OCI-LY1 (cell line): ENCODE measurements at regions not wholly inside any gene's neighbourhood (a gene's known extent, or its start where the extent isn't known, plus 50 kb on each side); places are given as distances from the start of the nearest gene placed in this dataset.

Experiments used
- EZH2 ChIP-seq: fragments of 200-600 bp; sonication (generic), shearing (Covaris generic); IDR thresholded peaks from 2 replicates; pipeline ENCODE4 v1.8.0; 2017; ENCODE audit warnings: borderline replicate concordance, mixed run types, mild to moderate bottlenecking, antibody characterized with exemption, low read length, moderate library complexity, mixed read lengths
- TF ChIP-seq, protein P1 (sequence below): fragments of 200-600 bp; sonication (generic), shearing (Covaris generic); IDR thresholded peaks from 2 replicates; pipeline ENCODE4 v1.5.1; 2017; ENCODE audit warnings: mild to moderate bottlenecking, antibody characterized with exemption, low read length, moderate library complexity, mixed read lengths

GRCh38 chr6:66771626-66772025, 1064.6 kb upstream of the EYS start:
- TF ChIP-seq, protein P1, sequence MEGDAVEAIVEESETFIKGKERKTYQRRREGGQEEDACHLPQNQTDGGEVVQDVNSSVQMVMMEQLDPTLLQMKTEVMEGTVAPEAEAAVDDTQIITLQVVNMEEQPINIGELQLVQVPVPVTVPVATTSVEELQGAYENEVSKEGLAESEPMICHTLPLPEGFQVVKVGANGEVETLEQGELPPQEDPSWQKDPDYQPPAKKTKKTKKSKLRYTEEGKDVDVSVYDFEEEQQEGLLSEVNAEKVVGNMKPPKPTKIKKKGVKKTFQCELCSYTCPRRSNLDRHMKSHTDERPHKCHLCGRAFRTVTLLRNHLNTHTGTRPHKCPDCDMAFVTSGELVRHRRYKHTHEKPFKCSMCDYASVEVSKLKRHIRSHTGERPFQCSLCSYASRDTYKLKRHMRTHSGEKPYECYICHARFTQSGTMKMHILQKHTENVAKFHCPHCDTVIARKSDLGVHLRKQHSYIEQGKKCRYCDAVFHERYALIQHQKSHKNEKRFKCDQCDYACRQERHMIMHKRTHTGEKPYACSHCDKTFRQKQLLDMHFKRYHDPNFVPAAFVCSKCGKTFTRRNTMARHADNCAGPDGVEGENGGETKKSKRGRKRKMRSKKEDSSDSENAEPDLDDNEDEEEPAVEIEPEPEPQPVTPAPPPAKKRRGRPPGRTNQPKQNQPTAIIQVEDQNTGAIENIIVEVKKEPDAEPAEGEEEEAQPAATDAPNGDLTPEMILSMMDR, result no peak
- TF ChIP-seq EZH2, result no peak
